A673 (cell line): ENCODE measurements at regions not wholly inside any gene's neighbourhood (a gene's known extent, or its start where the extent isn't known, plus 50 kb on each side); places are given as distances from the start of the nearest gene placed in this dataset.

Source experiments
- BruUV-seq: library from RNA; stranded (reverse); fragments of 400-500 nt; replicated peaks from 2 replicates; lab custom pipeline; 2021; lab: Mats Ljungman, UMichigan
- CTCF ChIA-PET: fragments of 300-600 bp; sonication (Branson Sonifier 250); formaldehyde crosslinking; loops from one replicate; lab custom pipeline; 2022; ENCODE audit warnings: antibody characterized with exemption; lab: Charles Lee
- POLR2A ChIA-PET: fragments of 300-600 bp; sonication (Branson Sonifier 250); formaldehyde crosslinking; loops from one replicate; lab custom pipeline; 2022; ENCODE audit warnings: antibody characterized with exemption; ENCODE audit not compliant: low non-redundant PET; lab: Charles Lee
- DNase-seq: peaks from one replicate; pipeline ENCODE4 v3.0.0-alpha.2; 2015; ENCODE audit warnings: low spot score
- H3K27ac ChIP-seq: fragments of 200-600 bp; sonication (generic); 2 replicates; pipeline ENCODE4 v1.5.1; 2016; ENCODE audit warnings: mixed run types, low read depth, mild to moderate bottlenecking, mixed read lengths, antibody characterized with exemption, low read length; ENCODE audit not compliant: poor library complexity, severe bottlenecking
- H3K27me3 ChIP-seq: fragments of 200-600 bp; sonication (generic); replicated peaks from 2 replicates; pipeline ENCODE4 v1.6.1; 2017; ENCODE audit warnings: mixed run types, low read depth, mild to moderate bottlenecking, mixed read lengths, antibody characterized with exemption, low read length; ENCODE audit not compliant: insufficient read depth, poor library complexity
- H3K36me3 ChIP-seq: fragments of 200-600 bp; sonication (generic); 2 replicates; pipeline ENCODE4 v1.6.1; 2016; ENCODE audit warnings: mixed run types, mild to moderate bottlenecking, mixed read lengths, antibody characterized with exemption, low read length; ENCODE audit not compliant: insufficient read depth, poor library complexity, severe bottlenecking
- H3K4me1 ChIP-seq: fragments of 200-600 bp; sonication (generic); 2 replicates; pipeline ENCODE4 v1.6.1; 2017; ENCODE audit warnings: mixed run types, mild to moderate bottlenecking, mixed read lengths, antibody characterized with exemption, low read length; ENCODE audit not compliant: insufficient read depth, poor library complexity, severe bottlenecking
- H3K4me3 ChIP-seq: fragments of 200-600 bp; sonication (generic); 2 replicates; pipeline ENCODE4 v1.5.1; 2016; ENCODE audit warnings: low read depth, mixed run types, mild to moderate bottlenecking, mixed read lengths, low read length; ENCODE audit not compliant: poor library complexity, severe bottlenecking
- H3K9me3 ChIP-seq: fragments of 200-600 bp; sonication (generic); 2 replicates; pipeline ENCODE4 v1.6.1; 2016; ENCODE audit warnings: mixed run types, low read depth, mild to moderate bottlenecking, mixed read lengths, antibody characterized with exemption, low read length; ENCODE audit not compliant: poor library complexity, severe bottlenecking
- CTCF ChIP-seq: fragments of 300-800, 200-600 bp; sonication (generic); conservative IDR thresholded peaks from 2 replicates; pipeline ENCODE4 v1.5.1; 2017; ENCODE audit warnings: low read depth, mild to moderate bottlenecking, antibody characterized with exemption, low read length, moderate library complexity, mixed read lengths
- EZH2 ChIP-seq: fragments of 200-600 bp; sonication (generic); IDR thresholded peaks from 2 replicates; pipeline ENCODE4 v1.6.1; 2017; ENCODE audit warnings: borderline replicate concordance, low read depth, mild to moderate bottlenecking, mixed read lengths, antibody characterized with exemption, low read length; ENCODE audit not compliant: poor library complexity, severe bottlenecking
- intact Hi-C: fragments of 100-400 bp; cut with micrococcal nuclease; formaldehyde crosslinking; loops from one replicate; pipeline ENCODE4 v1.10.0; 2022; ENCODE audit not compliant: unreplicated experiment

- Histone ChIP-seq H3K36me3 (no peaks in the 10 kb centered on the region), H3K4me3 (no peak overlapping the region), H3K4me1 (no peaks in the 10 kb centered on the region), H3K9me3 (no peaks in the 10 kb centered on the region), H3K27me3 (no peaks in the 10 kb centered on the region), H3K27ac (no peak overlapping the region)
- POLR2A ChIA-PET, result no interaction called here
- no peak for TF ChIP-seq EZH2
- no peak for TF ChIP-seq CTCF
- no TSS peak for BruUV-seq
- no peak for DNase-seq
- CTCF ChIA-PET, result no interaction called here
- intact Hi-C loops, result no loop called here
Observed at GRCh38 chrX:113048896-113049295, 208.3 kb upstream of the AMOT start.

GRCh38 chrX:113048480-113048879 is 207.8 kb upstream of the AMOT start:
- no TSS peak for BruUV-seq
- no peak for DNase-seq
- ChIA-PET CTCF (no interaction called here), POLR2A (no interaction called here)
- Histone ChIP-seq H3K4me3 (no peak overlapping the region), H3K27me3 (no peaks in the 10 kb centered on the region), H3K4me1 (no peaks in the 10 kb centered on the region), H3K9me3 (no peaks in the 10 kb centered on the region), H3K36me3 (no peaks in the 10 kb centered on the region), H3K27ac (no peak overlapping the region)
- no peak for TF ChIP-seq CTCF
- TF ChIP-seq EZH2, result no peak
- intact Hi-C loops, result no loop called here

GRCh38 chrX:113033966-113034680 is 193.5 kb upstream of the AMOT start:
- DNase-seq, result no peak
- Histone ChIP-seq H3K9me3 (peaks cover 4% of the 10 kb centered on the region), H3K27me3 (no peaks in the 10 kb centered on the region), H3K36me3 (no peaks in the 10 kb centered on the region), H3K4me1 (no peaks in the 10 kb centered on the region), H3K27ac (no peak overlapping the region), H3K4me3 (no peak overlapping the region)
- ChIA-PET CTCF (no interaction called here), POLR2A (no interaction called here)
- intact Hi-C loops, result no loop called here
- no TSS peak for BruUV-seq
- TF ChIP-seq CTCF, result no peak
- TF ChIP-seq EZH2, result no peak
